ENCODE measurements at regions not wholly inside any gene's neighbourhood (a gene's known extent, or its start where the extent isn't known, plus 50 kb on each side); places are given as distances from the start of the nearest gene placed in this dataset.

- TF ChIP-seq CTCF (IDR thresholded peaks at IDR 0.05) (no peak), EZH2 (IDR thresholded peaks at IDR 0.05) (no peak), EZH2phosphoT487 (IDR thresholded peaks at IDR 0.05) (no peak)
Measured at GRCh38 chr10:123597676-123598075, 68.5 kb upstream of the GPR26 start.

Data from neural progenitor cell (in vitro differentiated cells).